Activated CD8-positive, alpha-beta T cell treated with anti-CD3 and anti-CD28 coated beads for 36 hours (primary cell): ENCODE measurements at regions not wholly inside any gene's neighbourhood (a gene's known extent, or its start where the extent isn't known, plus 50 kb on each side); places are given as distances from the start of the nearest gene placed in this dataset.

Experiments
- ATAC-seq: fragments of 200-7000 bp; cut with Tn5 transposase; one replicate; pipeline ENCODE4 v1.10.0; 2021; ENCODE audit warnings: mild to moderate bottlenecking, moderate library complexity
- CTCF ChIA-PET: fragments of 350-600 bp; sonication (Branson Sonifier 250); formaldehyde crosslinking; loops from one replicate; lab custom pipeline; 2021; ENCODE audit warnings: antibody characterized with exemption; lab: Charles Lee
- POLR2A ChIA-PET: fragments of 350-600 bp; sonication (Branson Sonifier 250); formaldehyde crosslinking; loops from one replicate; lab custom pipeline; 2021; ENCODE audit warnings: antibody characterized with exemption; lab: Charles Lee
- DNase-seq: peaks from one replicate; pipeline ENCODE4 v3.0.0-alpha.2; 2020
- H3K27ac Mint-ChIP-seq: one replicate; pipeline ENCODE4 v1.8.0; 2021; ENCODE audit warnings: mild to moderate bottlenecking, mixed read lengths
- H3K27me3 Mint-ChIP-seq: one replicate; pipeline ENCODE4 v1.8.0; 2021; ENCODE audit warnings: mixed read lengths
- H3K36me3 Mint-ChIP-seq: one replicate; pipeline ENCODE4 v1.8.0; 2021; ENCODE audit warnings: low read depth, mixed read lengths
- H3K4me1 Mint-ChIP-seq: one replicate; pipeline ENCODE4 v1.8.0; 2021; ENCODE audit warnings: low read depth, mixed read lengths
- H3K4me3 Mint-ChIP-seq: one replicate; pipeline ENCODE4 v1.8.0; 2021; ENCODE audit warnings: mild to moderate bottlenecking, moderate library complexity, mixed read lengths
- H3K9me3 Mint-ChIP-seq: one replicate; pipeline ENCODE4 v1.8.0; 2021; ENCODE audit warnings: mixed read lengths
- CTCF ChIP-seq: fragments of 200-600 bp; IDR thresholded peaks from one replicate; pipeline ENCODE4 v1.8.0; 2022; ENCODE audit warnings: antibody characterized with exemption, mild to moderate bottlenecking
- intact Hi-C: fragments of 100-400 bp; cut with micrococcal nuclease; formaldehyde crosslinking; loops from one replicate; pipeline ENCODE4 v1.10.0; 2022

DNA sequence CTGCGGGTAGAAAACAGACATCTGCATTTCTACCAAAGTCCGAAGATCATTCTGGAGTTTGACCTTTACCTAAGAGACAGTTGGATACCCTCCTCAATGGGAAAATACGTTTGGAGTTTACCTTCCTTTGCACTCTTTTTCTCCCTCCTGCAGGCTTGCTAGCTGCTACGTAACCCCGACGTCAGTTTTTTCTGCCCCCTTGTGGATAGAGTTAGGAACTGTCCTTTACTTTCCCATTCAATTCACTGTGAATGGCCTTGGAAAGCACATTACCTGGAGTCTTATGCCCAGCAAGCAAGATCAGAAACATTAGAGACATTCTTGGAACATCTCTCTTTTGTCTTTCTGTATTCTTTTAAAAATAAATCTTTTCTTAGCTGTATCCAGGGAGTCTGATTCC is 250.7 kb downstream of the NAP1L3 start:
- Mint-ChIP-seq H3K36me3 (no peaks in the 10 kb centered on the region), H3K4me1 (no peaks in the 10 kb centered on the region), H3K27ac (no peak overlapping the region), H3K9me3 (no peaks in the 10 kb centered on the region), H3K27me3 (no peaks in the 10 kb centered on the region), H3K4me3 (no peak overlapping the region)
- CTCF ChIA-PET, result interaction anchor here (0.8 to 1.2 kb wide), 3 partner anchors 13 to 164 kb away, joined by 3 read pairs; no protein-coding TSS in a partner anchor
- POLR2A ChIA-PET, result no interaction called here
- no peak for TF ChIP-seq CTCF
- DNase-seq, result no peak
- intact Hi-C loops, result no loop called here
- no peak for ATAC-seq

DNA sequence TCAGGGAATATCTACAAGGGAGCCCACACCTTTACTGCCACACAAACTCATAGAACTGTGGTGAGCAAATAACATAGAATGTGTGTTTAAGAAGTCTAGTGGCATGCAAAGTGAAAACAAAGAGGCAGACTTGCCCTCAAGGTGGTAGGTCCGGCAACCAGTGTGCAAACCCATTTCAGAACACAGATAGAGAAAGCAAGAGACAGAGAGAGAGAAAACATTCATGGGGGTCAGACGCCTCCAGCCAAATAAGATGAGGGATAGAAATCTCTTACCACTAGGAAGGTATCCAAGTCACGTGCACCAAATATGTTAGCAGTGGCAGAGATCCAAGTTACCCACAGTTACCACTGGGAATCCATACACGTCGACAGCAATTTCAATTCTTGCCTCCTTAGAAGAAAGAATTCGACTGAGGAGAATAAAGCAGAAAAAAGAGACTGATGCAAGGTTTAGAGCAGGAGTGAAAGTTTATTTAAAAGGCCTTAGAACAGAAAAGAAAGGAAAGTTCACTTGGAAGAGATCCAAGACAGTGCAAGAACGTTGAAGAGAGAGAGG is 252.8 kb downstream of the NAP1L3 start:
- POLR2A ChIA-PET, result no interaction called here

DNA sequence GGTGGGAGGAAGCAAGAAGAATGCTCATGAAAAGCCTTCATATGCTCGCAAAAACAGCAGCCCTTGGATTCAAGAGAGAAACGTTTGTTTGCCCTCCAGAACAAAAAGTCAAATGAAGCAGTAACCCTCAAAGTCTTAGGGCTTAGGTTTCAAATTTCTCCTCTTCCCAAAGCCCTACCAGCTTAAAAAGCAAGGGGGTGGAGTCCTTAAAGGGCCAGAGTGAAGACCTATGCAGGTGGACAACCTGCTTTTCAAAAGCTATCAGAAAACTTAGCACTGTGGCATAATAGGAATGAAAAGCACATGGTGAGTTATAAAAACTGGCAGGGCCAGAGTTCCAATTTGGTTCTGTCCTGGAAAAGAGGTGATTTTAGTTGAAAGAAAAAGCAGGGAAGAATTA is 253.3 kb downstream of the NAP1L3 start:
- Mint-ChIP-seq H3K36me3 (no peaks in the 10 kb centered on the region), H3K27me3 (no peaks in the 10 kb centered on the region), H3K4me1 (no peaks in the 10 kb centered on the region), H3K9me3 (no peaks in the 10 kb centered on the region), H3K4me3 (no peak overlapping the region), H3K27ac (no peak overlapping the region)
- no peak for TF ChIP-seq CTCF
- ChIA-PET CTCF (no interaction called here), POLR2A (no interaction called here)
- intact Hi-C loops, result no loop called here
- no peak for ATAC-seq
- DNase-seq, result no peak

More for the DNA sequence above, 252.8 kb downstream of the NAP1L3 start:
- H3K4me1 Mint-ChIP-seq, result no peaks in the 10 kb centered on the region
- intact Hi-C loops, result no loop called here
- DNase-seq (no peak), ATAC-seq (no peak)
- no peak for TF ChIP-seq CTCF
- CTCF ChIA-PET, result no interaction called here
- no peaks in the 10 kb centered on the region for H3K36me3 Mint-ChIP-seq
- H3K27ac Mint-ChIP-seq, result no peak overlapping the region
- H3K27me3 Mint-ChIP-seq, result no peaks in the 10 kb centered on the region
- H3K9me3 Mint-ChIP-seq, result no peaks in the 10 kb centered on the region
- H3K4me3 Mint-ChIP-seq, result no peak overlapping the region

GRCh38 chrX:93419642-93420041 is 253.7 kb downstream of the NAP1L3 start:
- no peaks in the 10 kb centered on the region for H3K4me1 Mint-ChIP-seq
- no peaks in the 10 kb centered on the region for H3K9me3 Mint-ChIP-seq
- POLR2A ChIA-PET, result no interaction called here
- H3K27ac Mint-ChIP-seq, result no peak overlapping the region
- CTCF ChIA-PET, result no interaction called here
- DNase-seq (no peak), ATAC-seq (no peak)
- no peak for TF ChIP-seq CTCF
- intact Hi-C loops, result no loop called here
- no peaks in the 10 kb centered on the region for H3K36me3 Mint-ChIP-seq
- H3K4me3 Mint-ChIP-seq, result no peak overlapping the region
- H3K27me3 Mint-ChIP-seq, result no peaks in the 10 kb centered on the region

- intact Hi-C loops, result no loop called here
- CTCF ChIA-PET, result interaction anchor here (0.7 kb wide), 1 partner anchor 134 kb away, joined by 3 read pairs; no protein-coding TSS in a partner anchor
- Mint-ChIP-seq H3K27me3 (no peaks in the 10 kb centered on the region), H3K9me3 (peaks cover 1% of the 10 kb centered on the region), H3K36me3 (no peaks in the 10 kb centered on the region), H3K4me3 (no peak overlapping the region), H3K27ac (no peak overlapping the region), H3K4me1 (no peaks in the 10 kb centered on the region)
- TF ChIP-seq CTCF, result no peak
- ATAC-seq (no peak), DNase-seq (no peak)
- POLR2A ChIA-PET, result no interaction called here
Observed at GRCh38 chrX:93404121-93404520, 269.3 kb downstream of the NAP1L3 start.
